HCT116 (cell line): ENCODE measurements at regions not wholly inside any gene's neighbourhood (a gene's known extent, or its start where the extent isn't known, plus 50 kb on each side); places are given as distances from the start of the nearest gene placed in this dataset.

Source experiments
- ATAC-seq: fragments of 200-7000 bp; cut with Tn5 transposase; 2 replicates; pipeline ENCODE4 v1.9.1; 2020; ENCODE audit warnings: mild to moderate bottlenecking, moderate library complexity
- BruUV-seq: library from RNA; stranded (reverse); fragments of 400-500 nt; replicated peaks from 2 replicates; lab custom pipeline; 2021; lab: Mats Ljungman, UMichigan
- CTCF ChIA-PET: fragments of 300-600 bp; sonication (Branson Sonifier 250); formaldehyde crosslinking; loops from one replicate; lab custom pipeline; 2021; ENCODE audit warnings: antibody characterized with exemption; lab: Charles Lee
- POLR2A ChIA-PET: fragments of 300-600, 350-600 bp; sonication (Branson Sonifier 250); formaldehyde crosslinking; loops from one replicate; lab custom pipeline; 2021; ENCODE audit warnings: antibody characterized with exemption; lab: Charles Lee
- RAD21 ChIA-PET, 2 experiments: fragments of 300-600 bp; sonication (Branson Sonifier 250); formaldehyde crosslinking; loops; one replicate each; lab custom pipeline; 2023; ENCODE audit warnings: low total read pairs in 2 of 2; ENCODE audit not compliant: uncharacterized antibody in 2 of 2, unreplicated experiment in 2 of 2, low non-redundant PET in 1 of 2; lab: Charles Lee
- DNase-seq: peaks from one replicate; pipeline ENCODE4 v3.0.0-alpha.2; 2010; ENCODE audit warnings: low read depth, low spot score
- H2AFZ ChIP-seq: fragments of 200-600 bp; shearing (Covaris generic), sonication (generic); 2 replicates; pipeline ENCODE4 v1.6.1; 2017; ENCODE audit warnings: low read depth, mixed run types, mixed read lengths, antibody characterized with exemption, low read length; ENCODE audit not compliant: poor library complexity, severe bottlenecking
- H3K27ac ChIP-seq: 2 replicates; pipeline ENCODE4 v1.5.1; 2012; ENCODE audit warnings: low read depth, low read length
- H3K27me3 ChIP-seq: fragments of 200-600 bp; sonication (generic); 2 replicates; pipeline ENCODE4 v1.6.1; 2016; ENCODE audit warnings: mixed run types, low read length, mixed read lengths; ENCODE audit not compliant: insufficient read depth
- H3K36me3 ChIP-seq, 2 experiments: fragments of 200-500 bp in 1 of 2; fragments of 200-600 bp in 1 of 2; sonication (Bioruptor generic) in 1 of 2; sonication (generic) in 1 of 2; 2 replicates each; pipeline versions ENCODE4 v1.5.1 to v1.6.1; 2014 to 2016; ENCODE audit warnings: low read length in 2 of 2, inconsistent platforms in 1 of 2, mixed read lengths in 1 of 2, mixed run types in 1 of 2; ENCODE audit not compliant: insufficient read depth in 2 of 2, control insufficient read depth in 1 of 2
- H3K4me1 ChIP-seq, 2 experiments: fragments of 200-600 bp in 1 of 2; sonication (generic) in 1 of 2; 2 replicates each; pipeline versions ENCODE4 v1.5.1 to v1.6.1; 2012 to 2017; ENCODE audit warnings: low read length in 2 of 2, inconsistent platforms in 1 of 2, mild to moderate bottlenecking in 1 of 2, mixed read lengths in 1 of 2, mixed run types in 1 of 2, moderate library complexity in 1 of 2; ENCODE audit not compliant: insufficient read depth in 2 of 2, control insufficient read depth in 1 of 2
- H3K4me2 ChIP-seq: fragments of 200-600 bp; sonication (generic); 2 replicates; pipeline ENCODE4 v1.6.1; 2017; ENCODE audit warnings: mixed run types, low read length, mixed read lengths
- H3K4me3 ChIP-seq, 2 experiments: fragments of 200-600 bp in 1 of 2; sonication (generic) in 1 of 2; replicated peaks in 1 of 2; 2 replicates each; pipeline ENCODE4 v1.5.1; 2011 to 2016; ENCODE audit warnings: low read length in 2 of 2, control low read depth in 1 of 2, low read depth in 1 of 2, mild to moderate bottlenecking in 1 of 2, mixed read lengths in 1 of 2, mixed run types in 1 of 2
- H3K79me2 ChIP-seq: fragments of 200-600 bp; sonication (generic); 2 replicates; pipeline ENCODE4 v1.6.1; 2017; ENCODE audit warnings: mild to moderate bottlenecking, mixed run types, low read length, moderate library complexity, mixed read lengths; ENCODE audit not compliant: insufficient read depth
- H3K9ac ChIP-seq: fragments of 200-600 bp; sonication (generic); 2 replicates; pipeline ENCODE4 v1.6.1; 2016; ENCODE audit warnings: low read length, mixed read lengths
- H3K9me2 ChIP-seq: fragments of 200-600 bp; sonication (generic), shearing (Covaris generic); 2 replicates; pipeline ENCODE4 v1.6.1; 2017; ENCODE audit warnings: mixed run types, mild to moderate bottlenecking, moderate library complexity; ENCODE audit not compliant: insufficient read depth
- H3K9me3 ChIP-seq, 2 experiments: fragments of 200-500 bp in 1 of 2; fragments of 200-600 bp in 1 of 2; sonication (Bioruptor generic) in 1 of 2; sonication (generic) in 1 of 2; 2 replicates each; pipeline ENCODE4 v1.6.1; 2014 to 2017; ENCODE audit warnings: low read length in 2 of 2, mixed read lengths in 2 of 2, inconsistent platforms in 1 of 2, low read depth in 1 of 2, mild to moderate bottlenecking in 1 of 2, mixed run types in 1 of 2, moderate library complexity in 1 of 2; ENCODE audit not compliant: control insufficient read depth in 1 of 2, insufficient read depth in 1 of 2
- H4K20me1 ChIP-seq: fragments of 200-600 bp; sonication (generic), shearing (Covaris generic); 2 replicates; pipeline ENCODE4 v1.6.1; 2017; ENCODE audit warnings: mixed run types, mild to moderate bottlenecking, moderate library complexity; ENCODE audit not compliant: insufficient read depth
- CEBPB ChIP-seq: IDR thresholded peaks from 2 replicates; pipeline ENCODE4 v1.6.1; 2012; ENCODE audit warnings: low read depth
- EGR1 ChIP-seq: IDR thresholded peaks from 2 replicates; pipeline ENCODE4 v1.6.1; 2012; ENCODE audit warnings: low read depth
- ELF1 ChIP-seq: IDR thresholded peaks from 2 replicates; pipeline ENCODE4 v1.6.1; 2012; ENCODE audit warnings: low read depth, borderline replicate concordance
- EZH2 ChIP-seq: fragments of 200-600 bp; sonication (generic); IDR thresholded peaks from 2 replicates; pipeline ENCODE4 v1.6.1; 2017; ENCODE audit warnings: antibody characterized with exemption, mixed run types
- FOSL1 ChIP-seq: IDR thresholded peaks from 2 replicates; pipeline ENCODE4 v1.6.1; 2012; ENCODE audit warnings: low read depth
- POLR2AphosphoS5 ChIP-seq: IDR thresholded peaks from 2 replicates; pipeline ENCODE4 v1.6.1; 2011; ENCODE audit warnings: mild to moderate bottlenecking, low read depth, low read length, moderate library complexity
- SIN3A ChIP-seq: IDR thresholded peaks from 2 replicates; pipeline ENCODE4 v1.6.1; 2012; ENCODE audit warnings: low read depth
- ZBTB33 ChIP-seq: IDR thresholded peaks from 2 replicates; pipeline ENCODE4 v1.6.1; 2011; ENCODE audit warnings: mild to moderate bottlenecking, low read length, moderate library complexity; ENCODE audit not compliant: insufficient replicate concordance; ENCODE audit errors: extremely low read depth
- ZFX ChIP-seq: fragments of 450-650 bp; IDR thresholded peaks from 2 replicates; pipeline ENCODE4 v1.6.1; 2017
- ZNF274 ChIP-seq: fragments of 200-500 bp; sonication (Bioruptor generic); IDR thresholded peaks from 2 replicates; pipeline ENCODE4 v1.6.1; 2014; ENCODE audit warnings: mild to moderate bottlenecking, low read depth, low read length, inconsistent platforms
- intact Hi-C: fragments of 100-400 bp; cut with micrococcal nuclease; formaldehyde crosslinking; loops from 2 replicates; pipeline ENCODE4 v1.10.0; 2022
- TF ChIP-seq, protein P1 (sequence below), 3 experiments: fragments of 200-600 bp in 1 of 3; sonication (generic) in 1 of 3; IDR thresholded peaks in 2 of 3; conservative IDR thresholded peaks in 1 of 3; 2 replicates each; pipeline ENCODE4 v1.5.1; 2012 to 2017; ENCODE audit warnings: low read depth in 2 of 3, low read length in 2 of 3, antibody characterized with exemption in 1 of 3, borderline replicate concordance in 1 of 3, control low read depth in 1 of 3, mild to moderate bottlenecking in 1 of 3, mixed read lengths in 1 of 3, mixed run types in 1 of 3, moderate library complexity in 1 of 3; ENCODE audit not compliant: insufficient read depth in 1 of 3

DNA sequence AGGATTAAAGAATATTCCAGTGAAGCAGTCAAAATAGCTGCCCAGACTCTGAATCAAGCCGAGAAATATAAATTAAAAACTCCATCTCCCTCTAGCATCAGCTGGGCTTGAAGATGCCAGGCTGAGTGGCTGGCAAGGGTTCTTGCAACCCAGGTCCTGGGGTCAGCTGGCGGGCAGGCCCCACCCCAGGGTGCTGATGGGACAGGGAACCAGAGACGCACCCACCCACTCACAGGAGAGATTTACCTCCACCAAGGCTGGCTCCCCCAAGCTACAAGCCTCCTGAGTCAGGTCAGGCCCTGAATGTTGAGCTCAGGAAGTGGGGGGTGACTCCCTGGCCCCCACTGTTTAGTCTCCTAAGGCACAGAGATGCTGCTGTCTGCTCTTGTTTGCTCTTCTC lies 83.9 kb upstream of the HSPA9 start:
- no peaks in the 10 kb centered on the region for H3K27me3 ChIP-seq
- H3K27ac ChIP-seq: no peak overlapping the region
- H3K9me3 ChIP-seq: no peaks in the 10 kb centered on the region
- no peaks in the 10 kb centered on the region for H3K9me2 ChIP-seq
- peaks cover 9 to 14% of the 10 kb centered on the region in 2 experiments; a peak in 2 of 4 replicates for H3K4me1 ChIP-seq
- H3K4me2 ChIP-seq: no peak overlapping the region
- intact Hi-C loops: no loop called here
- CTCF ChIA-PET: no interaction called here
- no peak overlapping the region for H3K9ac ChIP-seq
- ATAC-seq: no peak
- no TSS peak for BruUV-seq
- RAD21 ChIA-PET: no interaction called here
- no peak overlapping the region for H2AFZ ChIP-seq
- H4K20me1 ChIP-seq: no peaks in the 10 kb centered on the region
- no peak overlapping the region for H3K4me3 ChIP-seq
- POLR2A ChIA-PET: no interaction called here
- no peak for DNase-seq
- no peaks in the 10 kb centered on the region for H3K79me2 ChIP-seq
- H3K36me3 ChIP-seq: no peaks in the 10 kb centered on the region
- TF ChIP-seq SIN3A: no peak

DNA sequence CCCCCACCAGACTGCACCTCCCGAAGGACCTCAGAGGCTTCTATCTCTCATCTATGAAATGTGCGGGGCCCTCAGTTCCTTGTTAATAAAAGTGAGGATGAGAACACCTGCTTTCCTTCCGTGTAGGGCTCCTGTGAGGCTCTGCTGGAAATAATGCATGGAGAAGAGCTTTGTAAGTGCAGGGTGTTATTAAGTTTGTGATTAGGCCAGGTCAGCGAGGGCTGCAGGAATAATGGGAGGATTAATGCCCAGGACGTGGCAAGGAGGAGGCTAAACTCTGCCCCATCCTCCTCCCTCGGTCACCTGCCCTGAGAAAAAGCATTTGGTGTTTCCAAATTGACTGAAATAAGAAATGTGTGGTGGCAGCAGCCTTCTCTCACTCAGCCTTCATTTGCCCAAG lies 83.5 kb upstream of the HSPA9 start:
- no TSS peak for BruUV-seq
- POLR2A ChIA-PET: no interaction called here

More for the DNA sequence above, 83.5 kb upstream of the HSPA9 start:
- H3K9me3 ChIP-seq: no peaks in the 10 kb centered on the region
- no peaks in the 10 kb centered on the region for H4K20me1 ChIP-seq
- H3K9me2 ChIP-seq: no peaks in the 10 kb centered on the region
- H3K9ac ChIP-seq: no peak overlapping the region
- CTCF ChIA-PET: no interaction called here
- H2AFZ ChIP-seq: no peak overlapping the region
- H3K27me3 ChIP-seq: no peaks in the 10 kb centered on the region
- intact Hi-C loops: no loop called here
- RAD21 ChIA-PET: no interaction called here
- TF ChIP-seq FOSL1 (no peak), POLR2AphosphoS5 (no peak), CEBPB (no peak), ZBTB33 (no peak), ZNF274 (no peak), EGR1 (no peak), ELF1 (no peak), ZFX (no peak), EZH2 (no peak)
- TF ChIP-seq, protein P1, sequence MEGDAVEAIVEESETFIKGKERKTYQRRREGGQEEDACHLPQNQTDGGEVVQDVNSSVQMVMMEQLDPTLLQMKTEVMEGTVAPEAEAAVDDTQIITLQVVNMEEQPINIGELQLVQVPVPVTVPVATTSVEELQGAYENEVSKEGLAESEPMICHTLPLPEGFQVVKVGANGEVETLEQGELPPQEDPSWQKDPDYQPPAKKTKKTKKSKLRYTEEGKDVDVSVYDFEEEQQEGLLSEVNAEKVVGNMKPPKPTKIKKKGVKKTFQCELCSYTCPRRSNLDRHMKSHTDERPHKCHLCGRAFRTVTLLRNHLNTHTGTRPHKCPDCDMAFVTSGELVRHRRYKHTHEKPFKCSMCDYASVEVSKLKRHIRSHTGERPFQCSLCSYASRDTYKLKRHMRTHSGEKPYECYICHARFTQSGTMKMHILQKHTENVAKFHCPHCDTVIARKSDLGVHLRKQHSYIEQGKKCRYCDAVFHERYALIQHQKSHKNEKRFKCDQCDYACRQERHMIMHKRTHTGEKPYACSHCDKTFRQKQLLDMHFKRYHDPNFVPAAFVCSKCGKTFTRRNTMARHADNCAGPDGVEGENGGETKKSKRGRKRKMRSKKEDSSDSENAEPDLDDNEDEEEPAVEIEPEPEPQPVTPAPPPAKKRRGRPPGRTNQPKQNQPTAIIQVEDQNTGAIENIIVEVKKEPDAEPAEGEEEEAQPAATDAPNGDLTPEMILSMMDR (IDR thresholded peaks at IDR 0.05 in 2 of 3, conservative IDR thresholded peaks at IDR 0.05 in 1 of 3; ENCODE audit: borderline replicate concordance in 1 of 3, insufficient read depth in 1 of 3, low read depth in 2 of 3, low read length in 2 of 3): no peak
- no peak overlapping the region for H3K4me2 ChIP-seq
- no peak for DNase-seq
- H3K36me3 ChIP-seq: no peaks in the 10 kb centered on the region
- H3K79me2 ChIP-seq: no peaks in the 10 kb centered on the region
- H3K27ac ChIP-seq: no peak overlapping the region
- ATAC-seq: no peak
- H3K4me1 ChIP-seq: peaks cover 9 to 14% of the 10 kb centered on the region in 2 experiments; a peak in 2 of 4 replicates
- no peak overlapping the region for H3K4me3 ChIP-seq
